Panc1 (cell line): ENCODE measurements at regions not wholly inside any gene's neighbourhood (a gene's known extent, or its start where the extent isn't known, plus 50 kb on each side); places are given as distances from the start of the nearest gene placed in this dataset.

ENCODE experiments used
- ATAC-seq: fragments of 200-7000 bp; cut with Tn5 transposase; 2 replicates; pipeline ENCODE4 v1.9.1; 2020; ENCODE audit warnings: mild to moderate bottlenecking, moderate library complexity
- BruUV-seq: library from RNA; stranded (reverse); fragments of 400-500 nt; replicated peaks from 2 replicates; lab custom pipeline; 2021; lab: Mats Ljungman, UMichigan
- CTCF ChIA-PET: fragments of 300-600 bp; sonication (Branson Sonifier 250); formaldehyde crosslinking; loops from one replicate; lab custom pipeline; 2022; ENCODE audit warnings: antibody characterized with exemption; lab: Charles Lee
- POLR2A ChIA-PET: fragments of 300-600 bp; sonication (Branson Sonifier 250); formaldehyde crosslinking; loops from one replicate; lab custom pipeline; 2022; ENCODE audit warnings: antibody characterized with exemption; lab: Charles Lee
- DNase-seq: peaks from one replicate; pipeline ENCODE4 v3.0.0-alpha.2; 2010; ENCODE audit warnings: low read depth, low spot score
- H3K27ac ChIP-seq: 2 replicates; pipeline ENCODE4 v1.5.1; 2011; ENCODE audit warnings: mild to moderate bottlenecking, low read length, inconsistent platforms
- H3K27me3 ChIP-seq: fragments of 200-500 bp; sonication (Bioruptor generic); 2 replicates; pipeline ENCODE4 v1.6.0; 2014; ENCODE audit warnings: low read length, inconsistent platforms; ENCODE audit not compliant: control insufficient read depth, insufficient read depth
- H3K36me3 ChIP-seq: fragments of 200-500 bp; sonication (Bioruptor generic); 2 replicates; pipeline ENCODE4 v1.5.1; 2014; ENCODE audit warnings: inconsistent platforms, mild to moderate bottlenecking, low read length, moderate library complexity; ENCODE audit not compliant: control insufficient read depth, insufficient read depth
- H3K4me1 ChIP-seq: 2 replicates; pipeline ENCODE4 v1.5.1; 2011; ENCODE audit warnings: inconsistent platforms, mild to moderate bottlenecking, low read length, moderate library complexity; ENCODE audit not compliant: control insufficient read depth, insufficient read depth
- H3K4me3 ChIP-seq, 2 experiments: 2 replicates each; pipeline ENCODE4 v1.5.1; 2011 to 2012; ENCODE audit warnings: low read depth in 2 of 2, low read length in 2 of 2, mild to moderate bottlenecking in 2 of 2, inconsistent platforms in 1 of 2, moderate library complexity in 1 of 2
- H3K9me3 ChIP-seq: fragments of 200-500 bp; sonication (Bioruptor generic); 2 replicates; pipeline ENCODE4 v1.5.1; 2014; ENCODE audit warnings: low read depth, mild to moderate bottlenecking, inconsistent platforms, low read length, moderate library complexity; ENCODE audit not compliant: control insufficient read depth, insufficient read depth
- CTCF ChIP-seq: fragments of 450-650 bp; IDR thresholded peaks from 2 replicates; pipeline ENCODE4 v1.5.1; 2017; ENCODE audit warnings: mild to moderate bottlenecking
- POLR2AphosphoS5 ChIP-seq: IDR thresholded peaks from 2 replicates; pipeline ENCODE4 v1.6.1; 2012; ENCODE audit warnings: mild to moderate bottlenecking, low read depth, low read length, moderate library complexity
- SIN3A ChIP-seq: IDR thresholded peaks from 2 replicates; pipeline ENCODE4 v1.6.1; 2012; ENCODE audit warnings: low read depth, mild to moderate bottlenecking, low read length, moderate library complexity, borderline replicate concordance; ENCODE audit not compliant: insufficient read depth
- TCF7L2 ChIP-seq: IDR thresholded peaks from 2 replicates; pipeline ENCODE4 v1.6.1; 2011; ENCODE audit warnings: mild to moderate bottlenecking, low read depth, low read length, inconsistent platforms
- in situ Hi-C: cut with HindIII; loops from 2 replicates; pipeline ENCODE4 v1.10.0; 2016; ENCODE audit warnings: low sequenced_read_pairs, low pct_unique_long_range_greater_than_20kb
- intact Hi-C: fragments of 100-400 bp; cut with micrococcal nuclease; formaldehyde crosslinking; loops from one replicate; pipeline ENCODE4 v1.10.0; 2022; ENCODE audit not compliant: unreplicated experiment
- TF ChIP-seq, protein P1 (sequence below), 2 experiments: IDR thresholded peaks; 2 replicates each; pipeline ENCODE4 v1.6.1; 2011 to 2012; ENCODE audit warnings: low read depth in 2 of 2, control low read depth in 1 of 2, low read length in 1 of 2, mild to moderate bottlenecking in 1 of 2, moderate library complexity in 1 of 2; ENCODE audit not compliant: insufficient read depth in 1 of 2

- no peaks in the 10 kb centered on the region for H3K4me1 ChIP-seq
- BruUV-seq, result no TSS peak
- no peak overlapping the region for H3K4me3 ChIP-seq
- ChIA-PET CTCF (no interaction called here), POLR2A (no interaction called here)
- in situ Hi-C loops (no loop called here), intact Hi-C loops (no loop called here)
- TF ChIP-seq CTCF (no peak), POLR2AphosphoS5 (no peak), TCF7L2 (no peak), SIN3A (no peak)
- TF ChIP-seq, protein P1, sequence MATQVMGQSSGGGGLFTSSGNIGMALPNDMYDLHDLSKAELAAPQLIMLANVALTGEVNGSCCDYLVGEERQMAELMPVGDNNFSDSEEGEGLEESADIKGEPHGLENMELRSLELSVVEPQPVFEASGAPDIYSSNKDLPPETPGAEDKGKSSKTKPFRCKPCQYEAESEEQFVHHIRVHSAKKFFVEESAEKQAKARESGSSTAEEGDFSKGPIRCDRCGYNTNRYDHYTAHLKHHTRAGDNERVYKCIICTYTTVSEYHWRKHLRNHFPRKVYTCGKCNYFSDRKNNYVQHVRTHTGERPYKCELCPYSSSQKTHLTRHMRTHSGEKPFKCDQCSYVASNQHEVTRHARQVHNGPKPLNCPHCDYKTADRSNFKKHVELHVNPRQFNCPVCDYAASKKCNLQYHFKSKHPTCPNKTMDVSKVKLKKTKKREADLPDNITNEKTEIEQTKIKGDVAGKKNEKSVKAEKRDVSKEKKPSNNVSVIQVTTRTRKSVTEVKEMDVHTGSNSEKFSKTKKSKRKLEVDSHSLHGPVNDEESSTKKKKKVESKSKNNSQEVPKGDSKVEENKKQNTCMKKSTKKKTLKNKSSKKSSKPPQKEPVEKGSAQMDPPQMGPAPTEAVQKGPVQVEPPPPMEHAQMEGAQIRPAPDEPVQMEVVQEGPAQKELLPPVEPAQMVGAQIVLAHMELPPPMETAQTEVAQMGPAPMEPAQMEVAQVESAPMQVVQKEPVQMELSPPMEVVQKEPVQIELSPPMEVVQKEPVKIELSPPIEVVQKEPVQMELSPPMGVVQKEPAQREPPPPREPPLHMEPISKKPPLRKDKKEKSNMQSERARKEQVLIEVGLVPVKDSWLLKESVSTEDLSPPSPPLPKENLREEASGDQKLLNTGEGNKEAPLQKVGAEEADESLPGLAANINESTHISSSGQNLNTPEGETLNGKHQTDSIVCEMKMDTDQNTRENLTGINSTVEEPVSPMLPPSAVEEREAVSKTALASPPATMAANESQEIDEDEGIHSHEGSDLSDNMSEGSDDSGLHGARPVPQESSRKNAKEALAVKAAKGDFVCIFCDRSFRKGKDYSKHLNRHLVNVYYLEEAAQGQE (IDR thresholded peaks at IDR 0.05; ENCODE audit: insufficient read depth in 1 of 2, low read depth in 2 of 2, low read length in 1 of 2), result no peak
- no peak overlapping the region for H3K27ac ChIP-seq
- DNase-seq (no peak), ATAC-seq (no peak)
- no peaks in the 10 kb centered on the region for H3K9me3 ChIP-seq
- no peaks in the 10 kb centered on the region for H3K36me3 ChIP-seq
- no peaks in the 10 kb centered on the region for H3K27me3 ChIP-seq
Observed at GRCh38 chr20:40205971-40206370, 483.1 kb downstream of the MAFB start.

GRCh38 chr20:40203032-40203431 lies 486.0 kb downstream of the MAFB start:
- ChIA-PET POLR2A (no interaction called here), CTCF (no interaction called here)
- Histone ChIP-seq H3K27me3 (no peaks in the 10 kb centered on the region), H3K27ac (no peak overlapping the region), H3K4me1 (no peaks in the 10 kb centered on the region), H3K4me3 (no peak overlapping the region), H3K9me3 (no peaks in the 10 kb centered on the region), H3K36me3 (no peaks in the 10 kb centered on the region)
- intact Hi-C loops, result no loop called here
- TF ChIP-seq TCF7L2 (no peak), POLR2AphosphoS5 (no peak), CTCF (no peak), SIN3A (no peak)
- TF ChIP-seq, protein P1 (IDR thresholded peaks at IDR 0.05; ENCODE audit: insufficient read depth in 1 of 2, low read depth in 2 of 2, low read length in 1 of 2), result no peak
- BruUV-seq, result no TSS peak
- in situ Hi-C loops, result no loop called here
- ATAC-seq (no peak), DNase-seq (no peak)
